Keratinocyte (primary cell): ENCODE measurements at regions not wholly inside any gene's neighbourhood (a gene's known extent, or its start where the extent isn't known, plus 50 kb on each side); places are given as distances from the start of the nearest gene placed in this dataset.

ENCODE experiments used
- DNase-seq: peaks from one replicate; pipeline ENCODE4 v3.0.0-alpha.2; 2011; ENCODE audit warnings: low read depth, missing footprints, low spot score
- FAIRE-seq: peaks from 2 replicates; lab custom pipeline; 2011; peaks lifted over from hg19 to GRCh38; lab: Jason Lieb, UNC
- H2AFZ ChIP-seq: 2 replicates; pipeline ENCODE4 v1.6.0; 2012; ENCODE audit warnings: low read length, control low read depth, inconsistent platforms; ENCODE audit not compliant: control insufficient read depth
- H3K27ac ChIP-seq: 2 replicates; pipeline ENCODE4 v1.5.1; 2011; ENCODE audit warnings: low read length; ENCODE audit not compliant: control insufficient read depth, insufficient read depth
- H3K27me3 ChIP-seq: 3 replicates; pipeline ENCODE4 v1.6.0; 2011; ENCODE audit warnings: low read length; ENCODE audit not compliant: control insufficient read depth, insufficient read depth; ENCODE audit errors: extremely low read depth
- H3K36me3 ChIP-seq, 2 experiments: 2 replicates in 1 of 2; 3 replicates in 1 of 2; pipeline ENCODE4 v1.5.1; 2011; ENCODE audit warnings: low read length in 2 of 2, mild to moderate bottlenecking in 1 of 2; ENCODE audit not compliant: control insufficient read depth in 2 of 2, insufficient read depth in 2 of 2; ENCODE audit errors: extremely low read depth in 1 of 2
- H3K4me1 ChIP-seq: 3 replicates; pipeline ENCODE4 v1.5.1; 2011; ENCODE audit warnings: low read length; ENCODE audit not compliant: control insufficient read depth, insufficient read depth; ENCODE audit errors: extremely low read depth
- H3K4me2 ChIP-seq: 3 replicates; pipeline ENCODE4 v1.6.0; 2011; ENCODE audit warnings: low read depth, low read length; ENCODE audit not compliant: control insufficient read depth, insufficient read depth; ENCODE audit errors: extremely low read depth
- H3K4me3 ChIP-seq, 3 experiments: fragments of 200-600 bp in 1 of 3; sonication (generic) in 1 of 3; 2 replicates in 2 of 3; 3 replicates in 1 of 3; pipeline ENCODE4 v1.5.1; 2011 to 2016; ENCODE audit warnings: low read length in 3 of 3, mild to moderate bottlenecking in 3 of 3, control low read depth in 2 of 3, inconsistent platforms in 1 of 3, low read depth in 1 of 3, mixed read lengths in 1 of 3, mixed run types in 1 of 3, moderate library complexity in 1 of 3; ENCODE audit not compliant: control insufficient read depth in 2 of 3, insufficient read depth in 2 of 3; ENCODE audit errors: extremely low read depth in 1 of 3
- H3K79me2 ChIP-seq: 2 replicates; pipeline ENCODE4 v1.6.0; 2012; ENCODE audit warnings: low read length; ENCODE audit not compliant: control insufficient read depth, insufficient read depth
- H3K9ac ChIP-seq: 3 replicates; pipeline ENCODE4 v1.6.0; 2011; ENCODE audit warnings: low read length; ENCODE audit not compliant: control insufficient read depth, insufficient read depth; ENCODE audit errors: extremely low read depth
- H3K9me1 ChIP-seq: 3 replicates; pipeline ENCODE4 v1.6.0; 2011; ENCODE audit warnings: low read length; ENCODE audit not compliant: control insufficient read depth, insufficient read depth; ENCODE audit errors: extremely low read depth
- H3K9me3 ChIP-seq: 2 replicates; pipeline ENCODE4 v1.5.1; 2012; ENCODE audit warnings: low read depth, low read length; ENCODE audit not compliant: control insufficient read depth
- H4K20me1 ChIP-seq: 3 replicates; pipeline ENCODE4 v1.6.0; 2011; ENCODE audit warnings: low read length; ENCODE audit not compliant: control insufficient read depth, insufficient read depth; ENCODE audit errors: extremely low read depth
- EZH2 ChIP-seq: IDR thresholded peaks from one replicate; pipeline ENCODE4 v1.6.1; 2012; ENCODE audit warnings: inconsistent platforms, mild to moderate bottlenecking, low read length, moderate library complexity
- dilution Hi-C: fragments of 300-500 bp; cut with MboI; formaldehyde crosslinking; loops from one replicate; pipeline ENCODE4 v1.7.0; 2020; ENCODE audit warnings: low sequenced_read_pairs; ENCODE audit not compliant: extremely low pct_ligation_motif_present
- TF ChIP-seq, protein P1 (sequence below), 3 experiments: IDR thresholded peaks in 1 of 3; conservative IDR thresholded peaks in 1 of 3; optimal IDR thresholded peaks in 1 of 3; 2 replicates in 2 of 3; 3 replicates in 1 of 3; pipeline versions ENCODE3 to v1.5.1; 2011; ENCODE audit warnings: low read length in 3 of 3, mild to moderate bottlenecking in 3 of 3, moderate library complexity in 2 of 3, control low read depth in 1 of 3, inconsistent platforms in 1 of 3; ENCODE audit not compliant: insufficient read depth in 2 of 3; ENCODE audit errors: extremely low read depth in 1 of 3

DNA sequence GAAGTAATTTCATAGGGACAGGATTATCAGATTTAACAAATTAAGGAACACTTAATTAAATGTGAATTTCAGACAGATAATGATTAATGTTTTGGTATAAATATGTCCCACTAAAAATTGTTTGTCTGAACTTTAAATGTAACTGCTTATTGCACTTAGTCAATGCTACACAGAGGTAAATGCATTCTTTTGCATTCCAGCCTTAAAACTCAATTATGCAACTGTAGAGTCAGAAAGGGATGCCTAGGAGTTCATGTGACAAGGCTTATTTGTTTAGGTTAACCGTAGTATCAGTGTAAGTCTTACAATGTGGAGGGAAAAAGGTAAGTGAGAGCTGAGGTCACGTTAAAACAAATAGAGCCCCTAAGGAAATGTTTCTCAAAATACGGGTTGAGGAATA is 347.2 kb upstream of the ARGLU1 start:
- DNase-seq = no peak
- H3K4me2 ChIP-seq = no peak overlapping the region
- TF ChIP-seq EZH2 = no peak
- TF ChIP-seq, protein P1, sequence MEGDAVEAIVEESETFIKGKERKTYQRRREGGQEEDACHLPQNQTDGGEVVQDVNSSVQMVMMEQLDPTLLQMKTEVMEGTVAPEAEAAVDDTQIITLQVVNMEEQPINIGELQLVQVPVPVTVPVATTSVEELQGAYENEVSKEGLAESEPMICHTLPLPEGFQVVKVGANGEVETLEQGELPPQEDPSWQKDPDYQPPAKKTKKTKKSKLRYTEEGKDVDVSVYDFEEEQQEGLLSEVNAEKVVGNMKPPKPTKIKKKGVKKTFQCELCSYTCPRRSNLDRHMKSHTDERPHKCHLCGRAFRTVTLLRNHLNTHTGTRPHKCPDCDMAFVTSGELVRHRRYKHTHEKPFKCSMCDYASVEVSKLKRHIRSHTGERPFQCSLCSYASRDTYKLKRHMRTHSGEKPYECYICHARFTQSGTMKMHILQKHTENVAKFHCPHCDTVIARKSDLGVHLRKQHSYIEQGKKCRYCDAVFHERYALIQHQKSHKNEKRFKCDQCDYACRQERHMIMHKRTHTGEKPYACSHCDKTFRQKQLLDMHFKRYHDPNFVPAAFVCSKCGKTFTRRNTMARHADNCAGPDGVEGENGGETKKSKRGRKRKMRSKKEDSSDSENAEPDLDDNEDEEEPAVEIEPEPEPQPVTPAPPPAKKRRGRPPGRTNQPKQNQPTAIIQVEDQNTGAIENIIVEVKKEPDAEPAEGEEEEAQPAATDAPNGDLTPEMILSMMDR (optimal IDR thresholded peaks at IDR 0.05 in 1 of 3, IDR thresholded peaks at IDR 0.05 in 1 of 3, conservative IDR thresholded peaks at IDR 0.05 in 1 of 3; ENCODE audit: extremely low read depth in 1 of 3, insufficient read depth in 2 of 3, low read length in 3 of 3) = no peak
- no peak overlapping the region for H3K9ac ChIP-seq
- dilution Hi-C loops = no loop called here
- H4K20me1 ChIP-seq = no peaks in the 10 kb centered on the region
- H3K4me1 ChIP-seq = no peaks in the 10 kb centered on the region
- H2AFZ ChIP-seq = no peak overlapping the region
- H3K27ac ChIP-seq = no peak overlapping the region
- no peak overlapping the region for H3K4me3 ChIP-seq
- no peaks in the 10 kb centered on the region for H3K9me3 ChIP-seq
- no peaks in the 10 kb centered on the region for H3K36me3 ChIP-seq
- H3K27me3 ChIP-seq = no peaks in the 10 kb centered on the region
- no peak for FAIRE-seq
- no peaks in the 10 kb centered on the region for H3K9me1 ChIP-seq
- H3K79me2 ChIP-seq = no peaks in the 10 kb centered on the region

DNA sequence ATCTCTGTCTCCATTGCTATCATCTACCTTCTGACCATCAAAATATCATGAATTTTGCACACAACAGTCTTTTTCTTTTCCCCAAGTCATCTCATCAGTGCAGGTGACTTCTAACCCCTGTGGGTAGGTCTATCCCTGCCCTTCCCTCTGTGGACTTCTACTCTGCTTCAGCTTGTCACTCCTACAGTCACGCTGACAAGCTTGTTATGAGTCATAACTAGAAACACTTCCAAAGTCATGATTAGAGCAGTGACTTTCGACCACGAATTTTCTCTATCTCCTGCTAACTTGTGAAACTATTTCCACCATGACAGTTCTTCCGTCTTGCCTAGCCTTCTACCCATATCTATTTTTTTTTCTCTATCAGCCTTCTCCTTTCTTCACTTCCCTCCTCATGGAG is 343.7 kb upstream of the ARGLU1 start:
- no peaks in the 10 kb centered on the region for H3K9me1 ChIP-seq
- no peaks in the 10 kb centered on the region for H3K27me3 ChIP-seq
- no peak overlapping the region for H3K4me3 ChIP-seq
- H3K27ac ChIP-seq = no peak overlapping the region
- H3K4me1 ChIP-seq = no peaks in the 10 kb centered on the region
- H3K9me3 ChIP-seq = no peaks in the 10 kb centered on the region
- TF ChIP-seq, protein P1 (optimal IDR thresholded peaks at IDR 0.05 in 1 of 3, IDR thresholded peaks at IDR 0.05 in 1 of 3, conservative IDR thresholded peaks at IDR 0.05 in 1 of 3; ENCODE audit: extremely low read depth in 1 of 3, insufficient read depth in 2 of 3, low read length in 3 of 3) = no peak
- TF ChIP-seq EZH2 = no peak
- DNase-seq (no peak), FAIRE-seq (no peak)
- dilution Hi-C loops = no loop called here
- H3K79me2 ChIP-seq = no peaks in the 10 kb centered on the region
- no peaks in the 10 kb centered on the region for H3K36me3 ChIP-seq
- no peak overlapping the region for H3K4me2 ChIP-seq
- H3K9ac ChIP-seq = no peak overlapping the region
- H4K20me1 ChIP-seq = no peaks in the 10 kb centered on the region
- H2AFZ ChIP-seq = no peak overlapping the region
